GM21723 (cell line): ENCODE measurements at regions not wholly inside any gene's neighbourhood (a gene's known extent, or its start where the extent isn't known, plus 50 kb on each side); places are given as distances from the start of the nearest gene placed in this dataset.

Experiments used
- ATAC-seq: cut with Tn5 transposase; IDR thresholded peaks from one replicate; pipeline ENCODE4 v1.9.1; 2021; ENCODE audit warnings: mild to moderate bottlenecking, moderate library complexity; ENCODE audit not compliant: unreplicated experiment

DNA sequence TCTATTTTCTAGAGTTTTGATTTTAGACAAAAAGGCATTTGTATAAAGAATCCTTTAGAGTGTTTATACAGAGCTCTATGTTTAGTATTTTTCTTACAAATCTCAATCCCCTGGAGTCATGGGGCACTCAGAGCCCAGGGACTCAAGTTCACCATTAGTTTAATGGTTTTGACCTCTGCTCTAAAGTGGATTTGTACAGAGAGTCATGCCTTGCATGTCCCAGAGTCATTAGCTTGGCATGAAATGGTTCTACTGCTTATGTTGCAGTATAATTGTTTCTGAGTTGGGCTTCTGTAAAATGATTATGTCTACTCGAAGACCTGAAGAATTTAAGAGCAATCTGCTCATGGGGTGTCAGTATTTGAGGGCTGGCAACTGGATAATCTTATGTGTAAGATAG, 406.2 kb downstream of the DLEU7 start:
- no peak for ATAC-seq

DNA sequence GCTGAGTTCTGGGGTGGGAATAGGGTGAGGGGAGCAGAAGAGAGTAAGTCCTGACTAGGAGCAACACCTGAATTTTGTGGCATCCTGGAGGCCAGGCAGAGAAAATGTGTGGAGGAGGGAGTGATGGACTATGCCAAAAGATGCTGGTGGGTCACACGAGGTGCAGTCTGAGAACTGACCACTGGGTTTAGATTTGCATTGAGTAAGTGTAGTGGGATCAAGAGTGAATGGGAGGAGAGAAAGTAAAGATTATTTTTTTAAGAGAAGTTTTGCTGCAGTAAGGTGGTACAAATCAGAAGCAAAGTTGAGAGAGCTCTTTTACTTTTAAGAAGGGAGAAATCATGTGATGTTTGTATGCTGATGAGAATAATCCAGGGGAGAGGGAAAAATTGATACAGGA, 405.1 kb downstream of the DLEU7 start:
- ATAC-seq = no peak

DNA sequence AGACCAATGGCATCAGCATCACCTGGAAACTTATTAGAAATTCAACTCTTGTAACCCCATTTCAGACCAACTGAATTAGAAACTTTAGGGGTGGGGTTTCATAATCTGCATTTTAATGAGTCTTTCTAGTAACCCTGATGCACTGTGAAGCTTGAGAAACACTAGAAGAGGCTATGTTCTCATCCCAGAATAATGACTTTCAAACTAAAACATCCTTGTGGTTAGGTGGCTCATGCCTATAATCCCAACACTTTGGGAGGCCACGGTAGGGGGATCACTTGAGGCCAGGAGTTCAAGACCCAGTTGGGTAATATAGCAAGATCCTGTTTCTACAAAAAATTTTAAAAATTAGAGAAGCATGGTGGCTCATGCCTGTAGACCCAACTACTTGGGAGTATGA, 402.4 kb downstream of the DLEU7 start:
- ATAC-seq = no peak

DNA sequence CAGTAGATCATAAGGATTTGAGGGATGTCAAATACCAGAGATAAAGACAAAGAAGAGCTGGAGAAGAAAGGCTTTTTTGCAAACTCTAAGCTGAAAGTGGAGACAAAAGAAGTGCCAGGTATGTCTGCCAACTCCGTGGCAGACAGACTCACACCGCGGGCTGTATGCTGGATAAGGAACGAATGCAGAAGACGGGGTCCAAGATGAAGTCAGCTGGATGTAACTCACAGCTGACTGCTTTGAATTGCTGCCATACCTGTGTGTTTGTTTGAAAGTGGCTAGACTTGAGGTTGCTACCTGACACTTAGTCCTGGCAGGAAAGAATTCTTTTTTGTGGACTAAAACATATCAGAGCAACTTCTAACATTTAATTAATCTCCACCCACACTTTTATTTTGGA, 398.8 kb downstream of the DLEU7 start:
- ATAC-seq = no peak

DNA sequence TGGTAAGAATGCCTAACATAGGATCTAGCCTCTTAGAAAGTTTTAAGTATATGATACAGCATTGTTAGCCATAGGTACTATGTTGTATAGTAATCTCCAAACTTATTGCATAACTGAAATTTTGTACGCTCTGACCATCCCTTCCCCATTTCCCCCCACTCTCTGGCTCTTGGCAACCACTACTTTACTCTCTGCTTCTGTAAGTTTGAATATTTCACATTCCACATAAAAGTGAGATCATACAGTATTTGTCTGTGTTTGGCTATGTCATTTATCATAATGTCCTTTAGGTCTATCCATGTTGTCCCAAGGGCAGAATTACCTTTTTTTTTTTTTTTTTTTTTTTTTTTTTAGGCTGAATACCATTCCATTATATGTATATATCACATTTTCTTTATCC, 396.9 kb downstream of the DLEU7 start:
- no peak for ATAC-seq

DNA sequence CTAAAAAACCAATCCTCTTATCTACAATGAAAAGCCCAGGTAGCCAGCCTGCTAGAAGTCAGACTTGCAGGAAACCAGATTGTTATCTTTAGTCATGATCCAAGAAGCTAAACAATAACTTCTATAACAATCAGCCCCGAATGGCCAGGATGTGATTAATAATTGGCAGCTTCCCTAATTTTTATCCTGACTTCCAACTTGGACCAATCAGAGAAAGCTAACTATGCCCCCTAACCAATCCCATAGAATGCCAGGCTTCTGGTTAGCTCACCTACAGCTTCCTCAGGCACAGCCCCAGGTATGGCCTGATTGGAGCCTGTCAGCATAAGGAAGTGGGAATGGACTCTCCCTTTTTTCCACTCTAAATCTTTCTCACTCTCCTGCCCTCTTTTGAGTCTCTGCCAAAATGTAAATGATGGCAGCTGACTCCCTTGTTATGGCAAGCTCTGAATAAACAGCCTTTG, 394.9 kb downstream of the DLEU7 start:
- no peak for ATAC-seq

DNA sequence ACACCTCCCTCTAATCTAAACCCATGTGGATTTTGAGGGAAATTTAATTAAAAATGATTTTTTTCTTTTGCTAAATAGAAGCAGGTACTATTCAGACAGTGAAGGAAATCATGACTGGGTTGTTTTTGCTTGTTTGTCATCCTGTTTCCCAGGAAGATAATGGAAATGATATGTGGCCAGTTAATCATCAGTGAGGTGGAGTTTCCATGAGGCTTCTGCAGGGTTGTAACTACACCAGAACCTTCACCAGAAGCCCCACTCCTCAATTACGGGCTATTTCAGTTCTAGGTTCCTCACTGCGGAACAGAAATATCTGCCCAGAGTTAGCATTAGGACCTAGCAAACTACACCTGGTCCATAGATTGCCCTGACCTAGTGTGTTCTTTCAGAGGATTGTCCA, 394.0 kb downstream of the DLEU7 start:
- ATAC-seq = no peak

DNA sequence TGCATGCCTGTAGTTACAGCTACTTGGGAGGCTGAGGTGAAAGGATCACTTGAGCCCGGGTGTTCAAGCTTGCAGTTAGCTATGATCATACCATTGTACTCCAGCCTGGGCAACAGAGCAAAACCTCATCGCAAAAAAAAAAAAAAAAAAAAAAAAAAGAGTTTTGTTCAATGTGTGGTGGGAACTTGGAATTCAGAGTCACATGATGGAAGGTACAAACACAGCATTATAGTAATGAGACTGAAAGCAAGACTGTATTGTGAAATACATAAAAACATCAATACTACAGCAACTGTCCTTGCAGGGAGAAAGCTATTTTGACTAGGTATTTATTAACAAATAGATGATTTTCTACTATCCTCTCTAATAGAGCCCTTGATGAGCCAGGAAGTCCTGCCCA, 393.2 kb downstream of the DLEU7 start:
- no peak for ATAC-seq

DNA sequence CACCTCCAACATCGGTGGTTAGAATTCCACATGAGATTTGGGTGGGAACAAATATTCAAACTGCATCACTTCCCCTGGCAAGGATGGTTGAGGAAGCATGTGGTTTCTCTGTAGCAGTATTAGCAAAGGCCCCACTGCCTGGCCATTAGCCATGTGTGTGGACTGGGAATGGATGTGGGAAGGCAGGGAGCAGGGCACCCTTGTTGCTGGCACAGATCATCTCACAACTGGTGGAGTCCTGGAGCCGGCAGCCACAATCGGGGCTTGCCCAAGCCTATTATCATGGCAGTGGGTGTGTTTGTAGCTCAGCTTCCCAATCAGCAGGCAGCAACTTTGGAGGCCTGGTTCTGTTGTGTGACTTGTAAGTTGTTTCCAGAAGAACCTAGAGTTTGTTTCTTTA, 391.9 kb downstream of the DLEU7 start:
- no peak for ATAC-seq

DNA sequence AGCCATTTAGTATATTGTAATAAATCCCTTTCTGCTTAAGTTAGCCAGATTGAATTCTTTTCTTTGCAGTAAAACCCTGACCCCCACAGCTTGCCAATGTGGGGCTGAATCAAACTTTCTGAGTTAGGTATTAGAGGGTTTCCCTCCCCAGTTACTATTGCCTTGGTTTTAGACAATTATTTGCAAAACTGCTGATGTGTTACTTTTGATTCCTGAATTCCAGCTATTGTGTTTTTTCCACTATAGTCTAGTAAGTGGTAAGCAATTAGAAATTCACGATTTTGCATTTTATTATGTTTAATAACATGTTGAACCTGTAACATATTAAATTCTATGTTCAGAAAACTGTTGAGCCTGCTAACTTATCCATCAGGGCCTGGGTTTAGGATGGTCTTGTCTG, 391.5 kb downstream of the DLEU7 start:
- no peak for ATAC-seq

DNA sequence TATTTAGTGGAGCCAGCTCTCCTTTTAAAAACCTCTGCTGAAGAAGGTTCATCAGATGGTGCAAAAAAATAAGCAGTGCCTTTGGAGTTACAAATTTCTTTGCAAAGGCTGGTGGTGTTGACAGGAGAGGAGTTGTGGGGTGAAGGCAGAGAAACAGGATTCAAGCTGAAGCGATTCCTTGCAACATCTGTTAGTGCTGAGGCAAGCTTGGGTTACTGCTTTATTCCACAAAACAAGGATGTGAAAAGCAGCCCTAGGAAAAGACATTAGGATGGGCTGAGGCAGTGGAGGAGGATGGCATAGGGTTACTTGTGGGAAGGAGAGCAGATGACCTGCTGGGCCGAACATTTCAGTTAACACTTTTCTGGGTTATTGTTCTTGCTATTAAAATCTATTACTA, 390.7 kb downstream of the DLEU7 start:
- ATAC-seq = no peak

DNA sequence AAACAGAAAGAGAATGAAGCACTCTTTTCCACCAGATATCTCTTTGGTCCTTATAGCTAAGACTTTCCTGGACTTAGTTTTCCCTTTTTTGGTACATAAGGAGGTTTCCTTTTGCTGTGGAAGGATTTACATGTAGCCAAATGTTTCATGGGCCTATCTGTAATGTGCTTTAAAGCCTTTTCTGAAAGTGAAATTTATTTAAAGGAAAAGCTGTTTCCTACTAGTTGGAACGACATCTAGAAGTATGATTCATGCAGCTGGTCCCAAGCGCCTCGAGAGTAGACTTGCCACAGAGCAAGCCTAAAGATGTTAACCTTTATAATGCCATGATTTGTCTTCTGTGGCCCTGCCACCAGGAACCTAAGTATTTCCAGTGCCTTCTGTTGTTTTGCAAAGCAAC, 390.3 kb downstream of the DLEU7 start:
- no peak for ATAC-seq

DNA sequence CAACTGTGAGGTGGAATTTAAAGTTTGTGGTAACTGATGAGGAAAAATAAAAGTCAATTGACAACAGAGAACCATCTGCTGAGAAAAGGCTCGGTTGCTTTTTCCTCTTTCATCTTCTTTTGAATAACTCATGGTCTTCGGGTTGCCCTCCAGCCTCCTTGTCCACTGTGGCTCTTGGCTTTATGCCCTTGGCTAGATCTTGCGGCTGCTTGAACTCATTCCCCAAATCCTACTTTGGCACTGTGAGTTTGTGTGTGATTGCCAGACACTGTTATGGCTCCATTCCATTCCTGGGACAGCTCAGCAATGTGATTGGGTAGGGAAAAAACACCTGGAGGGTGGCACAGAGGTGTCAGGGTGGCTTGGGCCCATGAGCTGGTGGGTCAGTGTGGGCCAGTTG, 387.4 kb downstream of the DLEU7 start:
- no peak for ATAC-seq

DNA sequence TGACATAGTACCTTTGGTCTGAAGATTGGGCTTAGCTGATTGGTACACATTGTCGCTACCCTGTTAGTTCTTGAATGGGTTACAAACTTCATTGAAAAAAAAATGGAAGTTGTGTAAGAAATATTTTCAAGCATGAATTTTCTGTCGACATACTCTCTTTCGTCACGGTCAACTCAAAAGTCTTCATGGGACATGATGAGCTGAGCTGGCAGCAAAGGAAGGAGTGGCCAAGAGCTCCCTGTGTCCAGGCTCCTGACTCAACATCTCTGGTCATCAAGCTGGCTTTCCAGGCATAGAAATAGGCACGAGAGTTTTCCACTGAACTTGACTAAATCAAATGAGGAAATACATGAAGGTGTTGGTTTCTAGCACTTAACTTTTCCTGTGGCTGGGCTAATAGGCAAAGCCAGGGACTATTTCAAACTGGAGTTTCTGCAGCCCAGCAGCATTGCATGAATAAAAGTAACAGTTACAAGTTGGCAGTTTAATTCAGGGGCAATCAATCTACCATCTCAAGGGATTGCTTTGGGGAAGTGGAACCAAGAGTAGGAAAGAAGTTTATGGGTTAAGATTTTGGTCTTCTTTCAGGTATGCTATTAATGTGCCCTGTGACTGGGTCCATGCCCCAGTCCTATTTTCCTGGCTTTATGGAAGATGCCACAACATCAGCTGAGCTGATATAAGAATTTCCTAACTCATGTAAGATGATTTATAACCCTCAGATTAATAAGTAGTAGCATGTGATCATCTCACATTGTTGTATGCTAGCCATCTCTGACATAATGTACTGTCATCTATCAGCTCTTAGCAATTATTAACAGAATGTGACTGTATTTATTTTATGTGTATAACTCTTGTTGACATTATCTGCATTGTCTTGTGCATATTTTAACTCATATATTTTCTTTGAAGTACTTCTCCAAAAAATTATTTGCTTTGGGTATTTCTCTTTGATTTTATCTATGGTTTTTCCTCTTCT, 385.8 kb downstream of the DLEU7 start:
- ATAC-seq = no peak

DNA sequence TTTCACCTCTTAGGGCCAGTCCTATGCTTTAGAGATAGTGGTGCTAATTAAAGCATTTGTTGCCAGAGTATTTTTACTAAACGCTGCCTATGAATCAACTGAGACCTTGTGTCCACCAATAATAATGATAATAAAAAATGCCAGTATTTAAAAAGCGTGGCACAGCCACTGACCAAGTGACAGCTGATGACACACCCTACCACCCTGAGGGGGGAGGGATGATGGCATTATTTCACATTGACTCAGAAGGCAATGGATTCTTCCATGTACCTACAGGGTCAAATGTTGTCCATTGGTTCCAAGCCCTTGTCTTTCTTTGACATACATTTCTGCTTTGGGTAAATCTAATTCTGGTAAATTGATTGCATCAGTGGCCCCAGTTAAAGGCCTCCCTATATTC, 384.4 kb downstream of the DLEU7 start:
- no peak for ATAC-seq

DNA sequence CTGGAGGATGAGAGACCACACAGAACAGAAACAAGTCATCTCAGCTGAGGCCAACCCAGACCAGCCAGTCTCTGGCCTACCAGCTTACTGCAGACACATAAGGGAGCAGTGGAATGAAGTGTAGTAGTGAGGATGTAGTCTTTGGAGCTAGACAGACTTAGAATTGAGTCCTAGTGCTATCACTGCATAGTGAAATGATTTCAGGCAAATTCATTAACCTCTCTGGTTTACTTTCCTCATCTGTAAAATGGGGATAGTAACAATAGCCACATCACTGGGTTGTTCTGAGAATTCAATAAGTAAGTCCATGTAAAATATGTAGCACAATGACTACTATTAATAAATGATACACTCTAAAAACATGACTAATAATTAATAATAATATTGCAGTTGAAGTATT, 383.8 kb downstream of the DLEU7 start:
- ATAC-seq = no peak

DNA sequence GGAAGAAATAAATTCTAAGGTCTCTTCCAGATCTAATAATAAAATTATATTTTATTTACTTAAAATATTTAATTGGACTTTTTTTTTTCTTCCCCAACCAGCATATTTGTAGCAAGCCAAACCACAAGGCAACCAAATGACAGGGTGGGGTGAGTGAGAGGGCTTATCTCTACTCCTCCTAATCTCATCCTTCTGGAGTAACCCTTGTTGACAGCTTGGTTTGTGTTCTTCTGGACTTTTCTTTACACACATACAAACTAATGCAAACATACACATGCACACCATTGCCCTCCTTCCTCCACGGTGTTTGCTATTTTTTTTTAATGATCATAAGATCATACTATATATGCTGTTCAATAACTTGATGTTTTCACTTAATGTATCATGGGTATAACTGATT, 383.1 kb downstream of the DLEU7 start:
- ATAC-seq = no peak

DNA sequence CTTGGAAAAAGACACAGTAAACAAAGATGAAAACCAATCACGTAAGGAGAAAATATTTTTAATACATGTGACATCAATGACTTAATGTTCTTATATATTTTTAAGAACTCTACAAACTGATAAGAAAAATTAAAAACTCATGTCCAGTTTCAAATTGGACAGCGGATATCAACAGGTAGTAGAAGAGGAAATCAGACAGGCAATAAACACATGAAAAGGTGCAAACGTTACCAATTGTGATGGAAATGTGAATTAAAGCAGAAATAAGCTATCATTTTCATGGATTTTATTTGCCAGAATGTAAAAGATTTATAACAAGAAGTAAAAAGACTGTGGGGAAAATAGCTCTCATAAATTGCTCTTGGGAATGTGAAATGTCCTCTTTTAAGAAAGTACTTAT, 382.3 kb downstream of the DLEU7 start:
- ATAC-seq = no peak

DNA sequence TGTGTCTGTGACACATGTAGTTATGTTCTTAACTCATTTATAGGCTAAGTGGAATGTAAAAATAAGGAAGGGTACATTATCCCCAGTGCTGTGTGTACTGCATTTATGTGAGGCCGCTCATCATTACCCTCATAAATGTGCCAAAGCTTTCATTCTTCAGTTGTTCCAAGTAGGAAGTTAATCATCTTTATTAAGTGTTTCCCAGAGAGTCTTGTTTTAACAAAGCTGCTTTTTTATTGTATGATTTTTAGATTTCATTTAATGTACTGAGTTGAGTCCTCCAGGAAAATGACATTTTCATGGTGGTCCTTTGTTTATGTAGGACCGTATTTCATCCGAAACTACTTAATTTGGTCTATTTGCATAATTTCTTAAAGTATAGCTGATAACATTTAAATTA, 379.8 kb downstream of the DLEU7 start:
- ATAC-seq = no peak

DNA sequence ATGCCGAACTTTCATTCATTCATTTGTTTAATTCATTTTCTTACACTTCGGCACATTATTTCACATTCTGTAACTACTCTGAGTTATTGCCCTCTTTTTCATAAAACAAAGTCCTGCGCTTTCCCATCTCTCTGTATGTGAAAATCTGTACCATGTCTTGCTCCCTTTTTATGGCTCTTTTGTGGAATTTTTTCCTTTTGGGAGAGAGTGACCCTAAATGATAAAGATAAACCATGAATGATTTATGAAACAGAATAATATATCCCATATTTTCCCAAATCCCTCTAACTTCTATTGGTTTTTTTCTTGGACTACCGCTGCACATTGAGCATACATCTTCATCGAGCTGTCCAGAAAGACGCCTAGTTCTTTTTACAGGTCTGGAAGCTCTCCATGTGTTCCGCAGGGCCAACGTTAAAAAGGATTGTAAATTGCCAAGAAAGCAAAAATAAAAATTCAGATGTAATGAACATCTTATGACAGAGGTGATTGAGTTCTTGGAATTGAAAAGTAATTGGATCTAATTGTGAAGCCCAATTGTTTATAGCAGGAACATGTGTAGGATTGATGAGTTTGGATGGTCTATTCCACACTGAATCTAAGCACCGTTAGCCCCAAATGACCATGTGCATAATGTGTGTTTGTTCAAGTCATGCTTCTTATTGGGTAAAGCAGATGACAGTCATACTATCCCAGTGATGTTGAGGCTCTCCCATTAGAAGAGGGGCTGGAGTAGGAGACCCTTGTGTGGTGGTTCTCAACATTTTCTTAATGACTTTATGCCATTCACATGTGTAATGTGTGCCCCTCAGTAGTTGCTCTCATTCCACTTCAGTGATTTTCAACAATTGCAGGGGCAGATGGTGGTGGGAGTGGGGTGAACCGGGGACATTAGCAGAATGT, 378.9 kb downstream of the DLEU7 start:
- ATAC-seq = no peak

DNA sequence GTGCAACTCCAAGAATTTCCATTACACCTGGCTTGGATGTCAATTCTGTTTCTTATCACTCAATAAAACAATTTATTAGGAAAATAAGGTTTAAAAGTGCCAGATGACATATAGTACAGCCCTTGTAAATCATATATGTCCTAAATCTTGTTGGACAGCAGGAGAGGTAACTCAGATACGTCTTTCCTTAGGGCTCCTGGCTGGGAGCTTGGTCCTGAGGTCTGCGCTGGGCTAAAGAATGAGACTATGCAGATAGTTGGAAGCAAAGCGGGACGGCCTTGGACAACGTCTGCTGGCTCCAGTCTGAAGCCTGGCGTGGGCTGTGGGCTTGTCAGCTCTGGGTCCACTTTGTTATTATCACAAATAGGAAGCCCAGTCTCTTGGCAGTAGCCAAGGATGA, 377.0 kb downstream of the DLEU7 start:
- ATAC-seq = no peak
